Type B pancreatic cell (in vitro differentiated cells): ENCODE measurements at regions not wholly inside any gene's neighbourhood (a gene's known extent, or its start where the extent isn't known, plus 50 kb on each side); places are given as distances from the start of the nearest gene placed in this dataset.

Experiments used
- DNase-seq: peaks from one replicate; pipeline ENCODE4 v3.0.0; 2021; ENCODE audit warnings: mixed read lengths; ENCODE audit not compliant: unreplicated experiment; ENCODE audit errors: extremely low spot score
- H3K27ac Mint-ChIP-seq: 2 replicates; pipeline ENCODE4 v1.8.0; 2021; ENCODE audit warnings: mild to moderate bottlenecking, mixed read lengths
- H3K27me3 Mint-ChIP-seq: 2 replicates; pipeline ENCODE4 v1.8.0; 2021; ENCODE audit warnings: mixed read lengths
- H3K36me3 Mint-ChIP-seq: 2 replicates; pipeline ENCODE4 v1.8.0; 2021; ENCODE audit warnings: mixed read lengths
- H3K4me1 Mint-ChIP-seq: one replicate; pipeline ENCODE4 v1.8.0; 2021; ENCODE audit warnings: mixed read lengths; ENCODE audit not compliant: unreplicated experiment
- H3K4me3 Mint-ChIP-seq: 2 replicates; pipeline ENCODE4 v1.8.0; 2021; ENCODE audit warnings: mild to moderate bottlenecking, mixed read lengths
- H3K9me3 Mint-ChIP-seq: 2 replicates; pipeline ENCODE4 v1.8.0; 2021; ENCODE audit warnings: mixed read lengths
- CTCF ChIP-seq: fragments of 200-600 bp; sonication (generic); conservative IDR thresholded peaks from 2 replicates; pipeline ENCODE4 v1.5.0; 2021; ENCODE audit warnings: antibody characterized with exemption, mild to moderate bottlenecking

DNA sequence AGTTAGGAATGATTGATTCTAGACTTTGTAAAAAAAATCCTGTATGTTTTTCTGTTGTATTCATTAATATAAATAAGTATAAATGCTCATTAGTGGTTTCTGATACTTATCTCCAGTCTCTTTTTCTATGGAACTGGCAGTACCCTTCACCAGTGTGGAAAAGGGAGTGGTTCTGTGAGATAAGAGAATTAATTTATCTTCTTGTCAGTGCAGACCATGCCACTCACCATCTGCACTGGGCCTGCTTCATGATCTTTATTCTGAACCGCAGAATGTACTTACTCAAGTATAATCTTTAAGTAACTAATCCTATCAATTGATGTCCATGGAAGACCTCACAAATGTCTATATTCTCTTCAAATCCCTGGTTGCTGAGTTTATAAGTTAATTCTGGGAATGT lies 836.1 kb upstream of the CDH8 start:
- no peak for DNase-seq

GRCh38 chr16:62870554-62870953 lies 834.3 kb upstream of the CDH8 start:
- no peak for DNase-seq
- H3K27me3 Mint-ChIP-seq: no peaks in the 10 kb centered on the region
- no peak overlapping the region for H3K4me3 Mint-ChIP-seq
- TF ChIP-seq CTCF: peak; percentile 63
- H3K4me1 Mint-ChIP-seq: no peaks in the 10 kb centered on the region
- H3K9me3 Mint-ChIP-seq: no peaks in the 10 kb centered on the region
- H3K27ac Mint-ChIP-seq: no peak overlapping the region
- H3K36me3 Mint-ChIP-seq: no peaks in the 10 kb centered on the region

More for the DNA sequence above, 836.1 kb upstream of the CDH8 start:
- Mint-ChIP-seq H3K27me3 (no peaks in the 10 kb centered on the region), H3K27ac (no peak overlapping the region), H3K4me1 (no peaks in the 10 kb centered on the region), H3K4me3 (no peak overlapping the region), H3K9me3 (no peaks in the 10 kb centered on the region), H3K36me3 (no peaks in the 10 kb centered on the region)
- TF ChIP-seq CTCF: no peak

GRCh38 chr16:62869837-62870236 lies 833.6 kb upstream of the CDH8 start:
- DNase-seq: no peak
- no peak for TF ChIP-seq CTCF
- H3K27me3 Mint-ChIP-seq: no peaks in the 10 kb centered on the region
- H3K36me3 Mint-ChIP-seq: no peaks in the 10 kb centered on the region
- H3K4me1 Mint-ChIP-seq: no peaks in the 10 kb centered on the region
- H3K4me3 Mint-ChIP-seq: no peak overlapping the region
- no peak overlapping the region for H3K27ac Mint-ChIP-seq
- no peaks in the 10 kb centered on the region for H3K9me3 Mint-ChIP-seq

DNA sequence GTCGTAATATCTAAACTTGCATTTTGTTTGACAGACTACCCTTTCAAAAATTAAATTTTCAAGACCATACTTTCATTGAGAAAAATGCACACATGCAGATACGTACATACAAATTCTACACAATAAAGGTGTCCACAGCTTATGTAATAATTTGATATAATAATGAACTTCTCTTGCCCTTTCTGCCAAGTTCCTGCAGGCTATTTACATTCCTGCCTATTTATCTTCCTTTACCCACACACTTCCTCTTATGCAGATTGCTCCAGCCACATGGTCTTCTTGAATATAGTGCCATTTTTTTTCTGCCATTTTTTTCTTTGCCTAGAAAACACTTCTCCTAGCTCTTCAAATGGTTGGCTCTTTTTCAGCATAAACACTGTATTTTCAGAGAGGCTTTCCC lies 826.9 kb upstream of the CDH8 start:
- Mint-ChIP-seq H3K27me3 (no peaks in the 10 kb centered on the region), H3K4me1 (no peaks in the 10 kb centered on the region), H3K36me3 (no peaks in the 10 kb centered on the region), H3K9me3 (peaks cover 4% of the 10 kb centered on the region), H3K4me3 (no peak overlapping the region), H3K27ac (no peak overlapping the region)
- DNase-seq: no peak
- TF ChIP-seq CTCF: no peak

GRCh38 chr16:62853887-62854286 lies 817.6 kb upstream of the CDH8 start:
- H3K9me3 Mint-ChIP-seq: no peaks in the 10 kb centered on the region
- TF ChIP-seq CTCF: no peak
- no peaks in the 10 kb centered on the region for H3K36me3 Mint-ChIP-seq
- no peak overlapping the region for H3K4me3 Mint-ChIP-seq
- no peak for DNase-seq
- no peaks in the 10 kb centered on the region for H3K27me3 Mint-ChIP-seq
- no peaks in the 10 kb centered on the region for H3K4me1 Mint-ChIP-seq
- no peak overlapping the region for H3K27ac Mint-ChIP-seq

GRCh38 chr16:62846399-62847057 lies 810.3 kb upstream of the CDH8 start:
- no peak for TF ChIP-seq CTCF
- no peak overlapping the region for H3K27ac Mint-ChIP-seq
- no peaks in the 10 kb centered on the region for H3K4me1 Mint-ChIP-seq
- H3K4me3 Mint-ChIP-seq: no peak overlapping the region
- no peaks in the 10 kb centered on the region for H3K9me3 Mint-ChIP-seq
- H3K27me3 Mint-ChIP-seq: peaks cover 3% of the 10 kb centered on the region
- DNase-seq: no peak
- no peaks in the 10 kb centered on the region for H3K36me3 Mint-ChIP-seq
